Astrocyte (in vitro differentiated cells and primary cell): ENCODE measurements at regions not wholly inside any gene's neighbourhood (a gene's known extent, or its start where the extent isn't known, plus 50 kb on each side); places are given as distances from the start of the nearest gene placed in this dataset.

Experiments used
- CTCF ChIP-seq: IDR thresholded peaks from 2 replicates; pipeline ENCODE4 v1.5.1; 2011; ENCODE audit warnings: low read depth, mild to moderate bottlenecking, inconsistent platforms, low read length, moderate library complexity; ENCODE audit not compliant: insufficient read depth
- EZH2 ChIP-seq: IDR thresholded peaks from 2 replicates; pipeline ENCODE4 v1.6.1; 2012; ENCODE audit warnings: mild to moderate bottlenecking, low read length, inconsistent platforms; ENCODE audit not compliant: insufficient read depth

GRCh38 chr15:70212963-70213315 lies 115.2 kb upstream of the TLE3 start:
- TF ChIP-seq CTCF (no peak), EZH2 (no peak)
